Ishikawa (cell line): ENCODE measurements at regions not wholly inside any gene's neighbourhood (a gene's known extent, or its start where the extent isn't known, plus 50 kb on each side); places are given as distances from the start of the nearest gene placed in this dataset.

Experiments used
- CEBPB ChIP-seq: IDR thresholded peaks from 2 replicates; pipeline ENCODE4 v1.6.1; 2012
- CREB1 ChIP-seq: IDR thresholded peaks from 2 replicates; pipeline ENCODE4 v1.6.1; 2012; ENCODE audit warnings: low read depth
- EGR1 ChIP-seq: IDR thresholded peaks from 2 replicates; pipeline ENCODE4 v1.6.1; 2012
- EP300 ChIP-seq: IDR thresholded peaks from 2 replicates; pipeline ENCODE4 v1.6.1; 2012; ENCODE audit warnings: borderline replicate concordance
- FOXM1 ChIP-seq: IDR thresholded peaks from 2 replicates; pipeline ENCODE4 v1.6.1; 2012; ENCODE audit warnings: low read depth, borderline replicate concordance
- MAX ChIP-seq: IDR thresholded peaks from 2 replicates; pipeline ENCODE4 v1.6.1; 2012
- NFIC ChIP-seq: IDR thresholded peaks from 2 replicates; pipeline ENCODE4 v1.6.1; 2012
- RAD21 ChIP-seq: IDR thresholded peaks from 2 replicates; pipeline ENCODE4 v1.6.1; 2012; ENCODE audit warnings: low read depth
- TAF1 ChIP-seq: IDR thresholded peaks from 2 replicates; pipeline ENCODE4 v1.6.1; 2012; ENCODE audit warnings: low read depth, mild to moderate bottlenecking
- TCF12 ChIP-seq: IDR thresholded peaks from 2 replicates; pipeline ENCODE4 v1.6.1; 2012; ENCODE audit warnings: low read depth
- TEAD4 ChIP-seq: IDR thresholded peaks from 2 replicates; pipeline ENCODE4 v1.6.1; 2012
- USF1 ChIP-seq: IDR thresholded peaks from 2 replicates; pipeline ENCODE4 v1.6.1; 2012
- YY1 ChIP-seq: IDR thresholded peaks from 2 replicates; pipeline ENCODE4 v1.6.1; 2012; ENCODE audit warnings: low read depth
- ZBTB7A ChIP-seq: IDR thresholded peaks from 2 replicates; pipeline ENCODE4 v1.6.1; 2012; ENCODE audit warnings: low read depth
- TF ChIP-seq, protein P1 (sequence below): IDR thresholded peaks from 2 replicates; pipeline ENCODE4 v1.6.1; 2012; ENCODE audit warnings: low read depth, mild to moderate bottlenecking

DNA sequence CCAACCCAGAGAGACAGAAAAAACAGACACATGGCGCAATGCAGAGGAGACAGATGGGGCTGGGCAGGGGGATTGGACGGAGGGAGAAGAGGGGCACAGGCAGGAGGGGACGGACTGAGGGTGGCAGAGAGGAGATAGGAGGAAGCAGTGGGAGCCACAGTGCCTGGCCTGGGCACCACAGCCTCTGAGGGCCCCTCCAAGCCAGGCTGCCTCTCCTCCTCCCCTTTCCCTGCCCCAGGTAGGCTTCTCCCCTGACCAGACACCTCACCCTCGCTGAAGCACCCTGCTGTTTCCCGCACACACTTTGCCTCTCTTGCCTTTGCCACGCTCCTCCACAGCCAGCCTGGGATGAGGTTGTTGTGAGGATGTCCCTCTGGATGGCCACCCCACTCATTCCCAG lies 84.0 kb upstream of the PRR20G start:
- TF ChIP-seq FOXM1, result no peak
- TF ChIP-seq CREB1, result no peak
- TF ChIP-seq TCF12, result no peak
- TF ChIP-seq RAD21, result no peak
- no peak for TF ChIP-seq NFIC
- no peak for TF ChIP-seq YY1
- no peak for TF ChIP-seq EGR1
- no peak for TF ChIP-seq TEAD4

DNA sequence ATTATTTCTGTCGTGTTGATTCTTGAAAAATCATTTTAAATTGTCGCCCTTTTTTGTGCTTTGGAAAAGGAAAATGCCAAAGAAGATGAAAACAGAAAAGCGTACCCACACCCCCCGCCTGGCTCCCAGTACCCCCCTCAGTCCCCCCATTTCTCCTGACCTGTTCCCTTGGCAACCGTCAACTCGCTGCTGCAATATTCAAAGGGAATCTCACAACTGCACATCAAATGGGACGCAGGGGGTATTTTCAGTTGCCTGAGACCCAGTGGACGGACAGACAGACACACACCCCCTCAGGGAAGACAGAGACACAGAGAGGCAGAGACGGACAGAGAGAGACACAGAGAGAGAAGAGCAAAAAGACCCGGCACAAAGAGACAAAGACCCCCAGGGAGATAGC lies 83.5 kb upstream of the PRR20G start:
- TF ChIP-seq CEBPB, result no peak
- TF ChIP-seq YY1, result no peak
- TF ChIP-seq TCF12, result no peak
- TF ChIP-seq TEAD4, result no peak
- TF ChIP-seq, protein P1, sequence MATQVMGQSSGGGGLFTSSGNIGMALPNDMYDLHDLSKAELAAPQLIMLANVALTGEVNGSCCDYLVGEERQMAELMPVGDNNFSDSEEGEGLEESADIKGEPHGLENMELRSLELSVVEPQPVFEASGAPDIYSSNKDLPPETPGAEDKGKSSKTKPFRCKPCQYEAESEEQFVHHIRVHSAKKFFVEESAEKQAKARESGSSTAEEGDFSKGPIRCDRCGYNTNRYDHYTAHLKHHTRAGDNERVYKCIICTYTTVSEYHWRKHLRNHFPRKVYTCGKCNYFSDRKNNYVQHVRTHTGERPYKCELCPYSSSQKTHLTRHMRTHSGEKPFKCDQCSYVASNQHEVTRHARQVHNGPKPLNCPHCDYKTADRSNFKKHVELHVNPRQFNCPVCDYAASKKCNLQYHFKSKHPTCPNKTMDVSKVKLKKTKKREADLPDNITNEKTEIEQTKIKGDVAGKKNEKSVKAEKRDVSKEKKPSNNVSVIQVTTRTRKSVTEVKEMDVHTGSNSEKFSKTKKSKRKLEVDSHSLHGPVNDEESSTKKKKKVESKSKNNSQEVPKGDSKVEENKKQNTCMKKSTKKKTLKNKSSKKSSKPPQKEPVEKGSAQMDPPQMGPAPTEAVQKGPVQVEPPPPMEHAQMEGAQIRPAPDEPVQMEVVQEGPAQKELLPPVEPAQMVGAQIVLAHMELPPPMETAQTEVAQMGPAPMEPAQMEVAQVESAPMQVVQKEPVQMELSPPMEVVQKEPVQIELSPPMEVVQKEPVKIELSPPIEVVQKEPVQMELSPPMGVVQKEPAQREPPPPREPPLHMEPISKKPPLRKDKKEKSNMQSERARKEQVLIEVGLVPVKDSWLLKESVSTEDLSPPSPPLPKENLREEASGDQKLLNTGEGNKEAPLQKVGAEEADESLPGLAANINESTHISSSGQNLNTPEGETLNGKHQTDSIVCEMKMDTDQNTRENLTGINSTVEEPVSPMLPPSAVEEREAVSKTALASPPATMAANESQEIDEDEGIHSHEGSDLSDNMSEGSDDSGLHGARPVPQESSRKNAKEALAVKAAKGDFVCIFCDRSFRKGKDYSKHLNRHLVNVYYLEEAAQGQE, result no peak
- TF ChIP-seq ZBTB7A, result no peak
- TF ChIP-seq EP300, result no peak
- no peak for TF ChIP-seq MAX
- no peak for TF ChIP-seq RAD21
- TF ChIP-seq CREB1, result no peak
- TF ChIP-seq USF1, result no peak
- no peak for TF ChIP-seq FOXM1
- TF ChIP-seq NFIC, result no peak

- TF ChIP-seq CEBPB (no peak), MAX (no peak), EP300 (no peak), NFIC (no peak), YY1 (no peak), RAD21 (no peak), TEAD4 (no peak), EGR1 (no peak), USF1 (no peak), TAF1 (no peak), CREB1 (no peak), FOXM1 (no peak), TCF12 (no peak), ZBTB7A (no peak)
- TF ChIP-seq, protein P1, result no peak
Measured at GRCh38 chr3:127370906-127371305, 83.1 kb upstream of the PRR20G start.

DNA sequence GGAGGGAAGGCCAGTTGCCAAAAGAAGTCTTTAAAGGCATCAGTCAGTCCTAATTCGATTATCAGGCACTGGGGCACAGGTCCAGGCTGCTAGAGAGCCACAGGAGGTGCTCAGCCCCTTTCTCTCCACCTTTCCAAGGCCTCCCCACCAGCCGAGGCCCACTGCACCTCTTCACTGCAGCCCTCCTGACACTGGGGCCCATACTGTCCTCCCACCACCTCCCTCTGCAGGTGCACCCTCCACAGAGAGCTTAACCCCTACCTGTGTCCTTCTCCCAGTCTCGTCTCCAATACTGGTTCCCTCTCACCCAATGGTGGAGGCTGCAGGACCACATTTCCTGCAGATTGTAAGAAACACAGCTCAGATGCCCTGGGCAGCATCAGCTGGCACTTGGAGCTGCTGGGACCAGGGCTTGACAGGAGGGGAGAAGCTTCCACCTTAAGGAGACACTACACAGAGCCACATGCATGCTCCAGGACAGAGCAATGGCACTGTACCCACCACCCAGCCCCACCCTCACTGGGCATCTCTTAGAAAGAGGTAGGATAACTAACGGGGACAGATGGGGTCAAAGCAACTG lies 81.6 kb upstream of the PRR20G start:
- no peak for TF ChIP-seq EGR1
- no peak for TF ChIP-seq CREB1
- TF ChIP-seq TCF12, result no peak
- TF ChIP-seq, protein P1, result no peak
- no peak for TF ChIP-seq TAF1
- TF ChIP-seq CEBPB, result no peak
- TF ChIP-seq FOXM1, result no peak
- TF ChIP-seq TEAD4, result no peak
- no peak for TF ChIP-seq ZBTB7A
- no peak for TF ChIP-seq USF1
- TF ChIP-seq RAD21, result no peak
- no peak for TF ChIP-seq YY1
- TF ChIP-seq EP300, result no peak
- TF ChIP-seq MAX, result no peak
- TF ChIP-seq NFIC, result no peak
